ENCODE measurements at regions not wholly inside any gene's neighbourhood (a gene's known extent, or its start where the extent isn't known, plus 50 kb on each side); places are given as distances from the start of the nearest gene placed in this dataset.
"Not testable (repeated sequence)": the region's sequence is repeated elsewhere in the genome, so short reads cannot be mapped to it uniquely, and the experiment has no call there.

GRCh38 chrX:13215729-13216128 is 104.1 kb downstream of the ATXN3L start:
- TF ChIP-seq POLR2A (IDR thresholded peaks at IDR 0.05) (no peak), CTCF (IDR thresholded peaks at IDR 0.05) (no peak), POLR2AphosphoS5 (IDR thresholded peaks at IDR 0.05) (no peak)
- Histone ChIP-seq H3K36me3 (no peaks in the 10 kb centered on the region), H3K27ac (no peak overlapping the region), H3K4me3 (no peak overlapping the region), H3K27me3 (replicated peaks; ENCODE audit: insufficient read depth) (no peaks in the 10 kb centered on the region), H3K9me3 (no peaks in the 10 kb centered on the region), H3K4me1 (replicated peaks) (no peaks in the 10 kb centered on the region)
- WGBS: 82% methylated on average over 4 of the region's 4 CpGs
- DNase-seq (ENCODE audit: low spot score): no peak
- intact Hi-C loops (cut with DNase I): no loop called here

- Histone ChIP-seq H3K36me3 (no peaks in the 10 kb centered on the region), H3K9me3 (no peaks in the 10 kb centered on the region), H3K27me3 (replicated peaks; ENCODE audit: insufficient read depth) (no peaks in the 10 kb centered on the region), H3K4me3 (no peak overlapping the region), H3K4me1 (replicated peaks) (no peaks in the 10 kb centered on the region), H3K27ac (no peak overlapping the region)
- 27% methylated on average over 1 of the region's 1 CpG for WGBS
- DNase-seq (ENCODE audit: low spot score): no peak
- no peak for TF ChIP-seq POLR2A (IDR thresholded peaks at IDR 0.05)
- no peak for TF ChIP-seq POLR2AphosphoS5 (IDR thresholded peaks at IDR 0.05)
- TF ChIP-seq CTCF (IDR thresholded peaks at IDR 0.05): no peak
- intact Hi-C loops (cut with DNase I): no loop called here
These were observed 107.6 kb downstream of the ATXN3L start for GRCh38 chrX:13212191-13212651.

- DNase-seq (ENCODE audit: low spot score); intact Hi-C loops (cut with DNase I); H3K4me3 ChIP-seq; H3K4me1 ChIP-seq (replicated peaks); H3K27ac ChIP-seq; H3K36me3 ChIP-seq; H3K27me3 ChIP-seq (replicated peaks; ENCODE audit: insufficient read depth); H3K9me3 ChIP-seq: not testable (repeated sequence)
- WGBS: 100% methylated on average over 3 of the region's 3 CpGs
These were observed 109.7 kb downstream of the ATXN3L start for GRCh38 chrX:13210142-13210541.

- H3K4me3 ChIP-seq; H3K27ac ChIP-seq; intact Hi-C loops (cut with DNase I): not testable (repeated sequence)
These were observed 110.1 kb downstream of the ATXN3L start for GRCh38 chrX:13209704-13210103.

GRCh38 chrX:13208281-13208935 is 111.4 kb downstream of the ATXN3L start:
- WGBS: 97% methylated on average over 3 of the region's 3 CpGs
- Histone ChIP-seq H3K4me3 (no peak overlapping the region), H3K4me1 (replicated peaks) (no peaks in the 10 kb centered on the region), H3K9me3 (no peaks in the 10 kb centered on the region), H3K27ac (no peak overlapping the region), H3K36me3 (no peaks in the 10 kb centered on the region), H3K27me3 (replicated peaks; ENCODE audit: insufficient read depth) (no peaks in the 10 kb centered on the region)
- no peak for DNase-seq (ENCODE audit: low spot score)
- intact Hi-C loops (cut with DNase I): no loop called here
- no peak for TF ChIP-seq POLR2AphosphoS5 (IDR thresholded peaks at IDR 0.05)
- TF ChIP-seq POLR2A (IDR thresholded peaks at IDR 0.05): no peak
- TF ChIP-seq CTCF (IDR thresholded peaks at IDR 0.05): no peak

More at GRCh38 chrX:13209704-13210103, 110.1 kb downstream of the ATXN3L start:
- not testable (repeated sequence) for H3K36me3 ChIP-seq; H3K27me3 ChIP-seq (replicated peaks; ENCODE audit: insufficient read depth); H3K9me3 ChIP-seq; DNase-seq (ENCODE audit: low spot score); H3K4me1 ChIP-seq (replicated peaks)
- whole genome bisulfite sequencing: 47% methylated on average over 2 of the region's 2 CpGs

GRCh38 chrX:13203271-13203670 is 116.6 kb downstream of the ATXN3L start:
- Histone ChIP-seq H3K27me3 (replicated peaks; ENCODE audit: insufficient read depth) (no peaks in the 10 kb centered on the region), H3K9me3 (no peaks in the 10 kb centered on the region), H3K36me3 (no peaks in the 10 kb centered on the region), H3K4me1 (replicated peaks) (no peaks in the 10 kb centered on the region), H3K27ac (no peak overlapping the region), H3K4me3 (no peak overlapping the region)
- 85% methylated on average over 5 of the region's 5 CpGs for WGBS
- TF ChIP-seq CTCF (IDR thresholded peaks at IDR 0.05) (no peak), POLR2AphosphoS5 (IDR thresholded peaks at IDR 0.05) (no peak), POLR2A (IDR thresholded peaks at IDR 0.05) (no peak)
- no peak for DNase-seq (ENCODE audit: low spot score)
- intact Hi-C loops (cut with DNase I): no loop called here
